ENCODE measurements at regions not wholly inside any gene's neighbourhood (a gene's known extent, or its start where the extent isn't known, plus 50 kb on each side); places are given as distances from the start of the nearest gene placed in this dataset.

GRCh38 chr2:59463426-59463825 lies 1090.0 kb downstream of the BCL11A start:
- no peak for TF ChIP-seq POLR2A (IDR thresholded peaks at IDR 0.05; ENCODE audit: low read depth, low read length)
- TF ChIP-seq CTCF (IDR thresholded peaks at IDR 0.05 in 2 of 3, conservative IDR thresholded peaks at IDR 0.05 in 1 of 3; ENCODE audit: control insufficient read depth in 2 of 3, extremely low read depth in 1 of 3, insufficient read depth in 1 of 3, low read depth in 3 of 3, low read length in 3 of 3) = no peak
- TF ChIP-seq ZNF24 (IDR thresholded peaks at IDR 0.05) = no peak
- no peak for TF ChIP-seq IRF4 (IDR thresholded peaks at IDR 0.05; ENCODE audit: low read depth, low read length)
- no peak for TF ChIP-seq MYC (IDR thresholded peaks at IDR 0.05; ENCODE audit: insufficient read depth, insufficient read length, insufficient replicate concordance, low read length, severe bottlenecking)
- TF ChIP-seq PRDM15 (CRISPR knock-in tag; IDR thresholded peaks at IDR 0.05) = no peak
- no peak for TF ChIP-seq TCF12 (IDR thresholded peaks at IDR 0.05; ENCODE audit: low read depth, low read length)
- no peak for TF ChIP-seq BCL11A (IDR thresholded peaks at IDR 0.05; ENCODE audit: low read depth, low read length)
- TF ChIP-seq MAX (IDR thresholded peaks at IDR 0.05; ENCODE audit: low read depth, low read length) = no peak
- TF ChIP-seq EZH2 (IDR thresholded peaks at IDR 0.05; ENCODE audit: borderline replicate concordance, control insufficient read depth, low read depth, low read length) = no peak
- no peak for TF ChIP-seq POLR2AphosphoS5 (IDR thresholded peaks at IDR 0.05; ENCODE audit: low read length)
- TF ChIP-seq HDAC6 (IDR thresholded peaks at IDR 0.05; ENCODE audit: unreplicated experiment) = no peak
- TF ChIP-seq ZBTB33 (IDR thresholded peaks at IDR 0.05) = no peak
- TF ChIP-seq FOS (IDR thresholded peaks at IDR 0.05; ENCODE audit: borderline replicate concordance, extremely low read depth, insufficient read length) = no peak

Measured in GM12878 (cell line).